ENCODE measurements at regions not wholly inside any gene's neighbourhood (a gene's known extent, or its start where the extent isn't known, plus 50 kb on each side); places are given as distances from the start of the nearest gene placed in this dataset.

DNA sequence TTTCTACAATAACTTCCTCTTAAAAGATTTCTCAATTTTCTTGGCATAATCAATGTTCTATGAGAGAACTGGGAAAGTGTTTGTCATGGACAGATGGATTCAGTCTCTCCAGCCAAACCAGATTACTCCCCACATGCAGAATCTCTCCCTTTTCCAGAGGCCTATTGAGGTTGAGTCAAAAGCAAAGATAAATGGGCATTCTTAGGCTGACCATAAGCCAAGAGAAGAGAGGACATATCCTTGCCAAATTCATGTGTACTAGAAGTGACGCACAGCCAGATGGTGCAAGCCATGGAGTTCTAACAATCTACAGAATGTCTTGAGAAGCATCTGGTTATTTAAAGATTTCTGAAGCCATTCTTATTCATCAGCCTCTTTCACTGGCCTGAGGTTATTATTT lies 2115.0 kb downstream of the MAT2B start:
- TF ChIP-seq EZH2 (IDR thresholded peaks at IDR 0.05; ENCODE audit: insufficient read depth, poor library complexity, severe bottlenecking), result no peak
- no peak for TF ChIP-seq EZH2phosphoT487 (IDR thresholded peaks at IDR 0.05; ENCODE audit: insufficient read depth, low read depth)
